ENCODE measurements at regions not wholly inside any gene's neighbourhood (a gene's known extent, or its start where the extent isn't known, plus 50 kb on each side); places are given as distances from the start of the nearest gene placed in this dataset.

DNA sequence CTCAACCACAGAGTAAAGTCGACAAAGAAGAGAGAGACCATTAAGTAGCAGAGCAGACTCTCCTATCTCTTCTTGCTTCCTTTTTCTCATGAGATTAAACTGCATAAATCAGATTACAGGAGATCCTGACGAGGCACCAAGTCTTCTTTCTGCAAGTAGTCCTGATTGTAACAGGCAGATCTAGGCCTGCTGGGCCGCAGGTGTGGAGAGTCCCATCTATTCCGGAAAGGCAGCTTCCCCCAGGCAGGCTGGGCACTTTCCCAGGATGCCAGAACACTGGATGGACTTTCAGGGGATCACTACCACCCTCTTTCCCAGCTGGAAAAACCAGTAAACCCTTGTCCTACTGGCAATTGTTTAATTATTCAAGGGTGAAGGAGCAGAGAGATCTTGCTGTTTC, 173.0 kb upstream of the CADM1 start:
- 23% methylated on average over 4 of the region's 4 CpGs for WGBS (ENCODE audit: low lambda C conversion rate)
- H3K4me1 ChIP-seq (ENCODE audit: insufficient read depth, low read length), result no peaks in the 10 kb centered on the region
- FAIRE-seq, result no peak
- no peaks in the 10 kb centered on the region for H3K79me2 ChIP-seq (ENCODE audit: insufficient read depth, low read length)
- ATAC-seq, result no peak
- H3K27ac ChIP-seq (ENCODE audit: extremely low read length, insufficient read depth, low read length), result no peak overlapping the region
- ChIA-PET CTCF (ENCODE audit: low intra/inter-chr PET ratio, low total read pairs) (no interaction called here), POLR2A (no interaction called here)
- BruUV-seq (replicated peaks), result no TSS peak
- no peaks in the 10 kb centered on the region for H4K20me1 ChIP-seq (ENCODE audit: insufficient read depth, low read length)
- in situ Hi-C loops (cut with HindIII; ENCODE audit: extremely low pct_ligation_motif_present, low pct_unique_long_range_greater_than_20kb) (loop anchor here (10.0 kb wide), 2 partner anchors 342 to 902 kb away; no protein-coding TSS in a partner anchor), intact Hi-C loops (cut with micrococcal nuclease; ENCODE audit: unreplicated experiment) (loop anchor here (5.0 to 10.0 kb wide), 2 partner anchors 132 to 420 kb away; no protein-coding TSS in a partner anchor)
- no peak overlapping the region for H2AFZ ChIP-seq (ENCODE audit: low read length)
- TF ChIP-seq, protein P1, sequence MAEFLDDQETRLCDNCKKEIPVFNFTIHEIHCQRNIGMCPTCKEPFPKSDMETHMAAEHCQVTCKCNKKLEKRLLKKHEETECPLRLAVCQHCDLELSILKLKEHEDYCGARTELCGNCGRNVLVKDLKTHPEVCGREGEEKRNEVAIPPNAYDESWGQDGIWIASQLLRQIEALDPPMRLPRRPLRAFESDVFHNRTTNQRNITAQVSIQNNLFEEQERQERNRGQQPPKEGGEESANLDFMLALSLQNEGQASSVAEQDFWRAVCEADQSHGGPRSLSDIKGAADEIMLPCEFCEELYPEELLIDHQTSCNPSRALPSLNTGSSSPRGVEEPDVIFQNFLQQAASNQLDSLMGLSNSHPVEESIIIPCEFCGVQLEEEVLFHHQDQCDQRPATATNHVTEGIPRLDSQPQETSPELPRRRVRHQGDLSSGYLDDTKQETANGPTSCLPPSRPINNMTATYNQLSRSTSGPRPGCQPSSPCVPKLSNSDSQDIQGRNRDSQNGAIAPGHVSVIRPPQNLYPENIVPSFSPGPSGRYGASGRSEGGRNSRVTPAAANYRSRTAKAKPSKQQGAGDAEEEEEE (CRISPR knock-in tag; IDR thresholded peaks at IDR 0.05; ENCODE audit: borderline replicate concordance), result no peak
- H3K9me3 ChIP-seq (ENCODE audit: low read length), result no peaks in the 10 kb centered on the region
- no peak overlapping the region for H3K4me2 ChIP-seq (ENCODE audit: low read depth, low read length)
- H3K9ac ChIP-seq (ENCODE audit: insufficient read depth, low read depth, low read length), result no peak overlapping the region
- peaks cover 1 to 13% of the 10 kb centered on the region in 2 experiments; a peak in 2 of 5 replicates for H3K27me3 ChIP-seq (ENCODE audit: control insufficient read depth in 1 of 2, insufficient read depth in 2 of 2, low read length in 2 of 2)
- H3K36me3 ChIP-seq (replicated peaks in 1 of 2; ENCODE audit: control insufficient read depth in 1 of 2, insufficient read depth in 2 of 2, low read length in 2 of 2), result no peaks in the 10 kb centered on the region
- no peak overlapping the region for H3K4me3 ChIP-seq (replicated peaks in 1 of 3; ENCODE audit: insufficient read depth in 1 of 3, low read depth in 2 of 3, low read length in 3 of 3)
- no peak for DNase-seq (ENCODE audit: low spot score)

DNA sequence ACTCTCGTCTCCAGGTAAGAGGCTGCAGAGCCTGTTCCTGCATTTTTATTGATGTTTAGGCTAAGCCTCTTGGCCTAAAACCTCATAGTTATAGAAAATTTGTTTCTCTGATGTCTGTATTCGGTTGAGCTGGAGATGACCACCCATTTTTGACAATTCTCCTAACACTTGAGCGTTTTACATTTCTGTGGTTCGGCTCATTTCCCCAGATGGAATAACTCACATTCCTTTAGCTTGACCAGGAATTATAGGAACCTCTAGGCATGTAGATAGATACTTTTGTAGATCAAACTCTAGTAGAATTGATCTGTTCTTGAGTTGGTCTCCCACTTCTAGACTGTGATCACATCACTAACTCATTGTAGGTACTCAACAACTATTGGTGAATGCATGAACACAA, 172.6 kb upstream of the CADM1 start:
- Histone ChIP-seq H4K20me1 (ENCODE audit: insufficient read depth, low read length) (no peaks in the 10 kb centered on the region), H3K27ac (ENCODE audit: extremely low read length, insufficient read depth, low read length) (no peak overlapping the region), H2AFZ (ENCODE audit: low read length) (no peak overlapping the region), H3K36me3 (replicated peaks in 1 of 2; ENCODE audit: control insufficient read depth in 1 of 2, insufficient read depth in 2 of 2, low read length in 2 of 2) (no peaks in the 10 kb centered on the region), H3K9ac (ENCODE audit: insufficient read depth, low read depth, low read length) (no peak overlapping the region), H3K4me2 (ENCODE audit: low read depth, low read length) (no peak overlapping the region), H3K79me2 (ENCODE audit: insufficient read depth, low read length) (no peaks in the 10 kb centered on the region), H3K4me3 (replicated peaks in 1 of 3; ENCODE audit: insufficient read depth in 1 of 3, low read depth in 2 of 3, low read length in 3 of 3) (no peak overlapping the region), H3K27me3 (ENCODE audit: control insufficient read depth in 1 of 2, insufficient read depth in 2 of 2, low read length in 2 of 2) (peaks cover 1 to 13% of the 10 kb centered on the region in 2 experiments; a peak in 2 of 5 replicates), H3K9me3 (ENCODE audit: low read length) (no peaks in the 10 kb centered on the region), H3K4me1 (ENCODE audit: insufficient read depth, low read length) (no peaks in the 10 kb centered on the region)
- in situ Hi-C loops (cut with HindIII; ENCODE audit: extremely low pct_ligation_motif_present, low pct_unique_long_range_greater_than_20kb) (loop anchor here (10.0 kb wide), 2 partner anchors 342 to 902 kb away; no protein-coding TSS in a partner anchor), intact Hi-C loops (cut with micrococcal nuclease; ENCODE audit: unreplicated experiment) (loop anchor here (5.0 to 10.0 kb wide), 2 partner anchors 132 to 419 kb away; no protein-coding TSS in a partner anchor)
- no peak for DNase-seq (ENCODE audit: low spot score)
- no TSS peak for BruUV-seq (replicated peaks)
- CTCF ChIA-PET (ENCODE audit: low intra/inter-chr PET ratio, low total read pairs), result no interaction called here
- FAIRE-seq, result no peak
- TF ChIP-seq ZNF282 (IDR thresholded peaks at IDR 0.05; ENCODE audit: partially characterized antibody), result no peak
- TF ChIP-seq CEBPG (CRISPR knock-in tag; IDR thresholded peaks at IDR 0.05), result no peak
- TF ChIP-seq, protein P2, sequence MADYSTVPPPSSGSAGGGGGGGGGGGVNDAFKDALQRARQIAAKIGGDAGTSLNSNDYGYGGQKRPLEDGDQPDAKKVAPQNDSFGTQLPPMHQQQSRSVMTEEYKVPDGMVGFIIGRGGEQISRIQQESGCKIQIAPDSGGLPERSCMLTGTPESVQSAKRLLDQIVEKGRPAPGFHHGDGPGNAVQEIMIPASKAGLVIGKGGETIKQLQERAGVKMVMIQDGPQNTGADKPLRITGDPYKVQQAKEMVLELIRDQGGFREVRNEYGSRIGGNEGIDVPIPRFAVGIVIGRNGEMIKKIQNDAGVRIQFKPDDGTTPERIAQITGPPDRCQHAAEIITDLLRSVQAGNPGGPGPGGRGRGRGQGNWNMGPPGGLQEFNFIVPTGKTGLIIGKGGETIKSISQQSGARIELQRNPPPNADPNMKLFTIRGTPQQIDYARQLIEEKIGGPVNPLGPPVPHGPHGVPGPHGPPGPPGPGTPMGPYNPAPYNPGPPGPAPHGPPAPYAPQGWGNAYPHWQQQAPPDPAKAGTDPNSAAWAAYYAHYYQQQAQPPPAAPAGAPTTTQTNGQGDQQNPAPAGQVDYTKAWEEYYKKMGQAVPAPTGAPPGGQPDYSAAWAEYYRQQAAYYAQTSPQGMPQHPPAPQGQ (CRISPR knock-in tag; IDR thresholded peaks at IDR 0.05; ENCODE audit: borderline replicate concordance), result no peak
- TF ChIP-seq ZSCAN25 (CRISPR knock-in tag; IDR thresholded peaks at IDR 0.05), result no peak
- TF ChIP-seq PRMT3 (CRISPR knock-in tag; IDR thresholded peaks at IDR 0.05; ENCODE audit: borderline replicate concordance, low read depth), result no peak
- TF ChIP-seq CAMTA2 (CRISPR knock-in tag; IDR thresholded peaks at IDR 0.05; ENCODE audit: borderline replicate concordance), result no peak
- TF ChIP-seq RBM22 (optimal IDR thresholded peaks at IDR 0.05; ENCODE audit: low read length), result no peak
- no peak for TF ChIP-seq MAFF (IDR thresholded peaks at IDR 0.05; ENCODE audit: low read depth, low read length)
- TF ChIP-seq GLI4 (CRISPR knock-in tag; IDR thresholded peaks at IDR 0.05; ENCODE audit: borderline replicate concordance), result no peak
- ATAC-seq, result no peak
- 23% methylated on average over 4 of the region's 4 CpGs for WGBS (ENCODE audit: low lambda C conversion rate)
- POLR2A ChIA-PET, result no interaction called here

All from HepG2 (cell line).